Osteoblast (primary cell): ENCODE measurements at regions not wholly inside any gene's neighbourhood (a gene's known extent, or its start where the extent isn't known, plus 50 kb on each side); places are given as distances from the start of the nearest gene placed in this dataset.

Experiments
- DNase-seq: peaks from one replicate; pipeline ENCODE4 v3.0.0; 2011; ENCODE audit warnings: low spot score, mixed read lengths; ENCODE audit not compliant: insufficient read length; ENCODE audit errors: missing footprints
- H2AFZ ChIP-seq: 2 replicates; pipeline ENCODE4 v1.6.0; 2011; ENCODE audit warnings: mild to moderate bottlenecking, low read length
- H3K27ac ChIP-seq: 2 replicates; pipeline ENCODE4 v1.5.1; 2011; ENCODE audit warnings: mild to moderate bottlenecking, low read depth, low read length, moderate library complexity
- H3K27me3 ChIP-seq: 2 replicates; pipeline ENCODE4 v1.6.0; 2012; ENCODE audit warnings: mild to moderate bottlenecking, control low read depth, inconsistent platforms, low read length, moderate library complexity; ENCODE audit not compliant: insufficient read depth
- H3K36me3 ChIP-seq: 2 replicates; pipeline ENCODE4 v1.5.1; 2011; ENCODE audit warnings: mild to moderate bottlenecking, low read length, control low read depth, moderate library complexity; ENCODE audit not compliant: insufficient read depth
- H3K4me1 ChIP-seq: 2 replicates; pipeline ENCODE4 v1.5.1; 2011; ENCODE audit warnings: mild to moderate bottlenecking, low read length, control low read depth, moderate library complexity; ENCODE audit not compliant: insufficient read depth
- H3K4me2 ChIP-seq: 2 replicates; pipeline ENCODE4 v1.6.0; 2011; ENCODE audit warnings: mild to moderate bottlenecking, low read length; ENCODE audit not compliant: insufficient read depth
- H3K4me3 ChIP-seq: fragments of 200-600 bp; sonication (generic); 3 replicates; pipeline ENCODE4 v1.5.1; 2012; ENCODE audit warnings: mild to moderate bottlenecking, low read length, inconsistent platforms; ENCODE audit not compliant: insufficient read depth
- H3K79me2 ChIP-seq: 2 replicates; pipeline ENCODE4 v1.6.0; 2012; ENCODE audit warnings: mild to moderate bottlenecking, low read length, control low read depth, inconsistent platforms; ENCODE audit not compliant: insufficient read depth
- H3K9me3 ChIP-seq: 2 replicates; pipeline ENCODE4 v1.5.1; 2011; ENCODE audit warnings: low read depth, low read length, control low read depth
- H4K20me1 ChIP-seq: 2 replicates; pipeline ENCODE4 v1.6.0; 2012; ENCODE audit warnings: mild to moderate bottlenecking, low read length, control low read depth; ENCODE audit not compliant: insufficient read depth
- CTCF ChIP-seq: IDR thresholded peaks from 2 replicates; pipeline ENCODE4 v1.5.1; 2011; ENCODE audit warnings: mild to moderate bottlenecking, low read depth, low read length, moderate library complexity; ENCODE audit errors: extremely low read depth

DNA sequence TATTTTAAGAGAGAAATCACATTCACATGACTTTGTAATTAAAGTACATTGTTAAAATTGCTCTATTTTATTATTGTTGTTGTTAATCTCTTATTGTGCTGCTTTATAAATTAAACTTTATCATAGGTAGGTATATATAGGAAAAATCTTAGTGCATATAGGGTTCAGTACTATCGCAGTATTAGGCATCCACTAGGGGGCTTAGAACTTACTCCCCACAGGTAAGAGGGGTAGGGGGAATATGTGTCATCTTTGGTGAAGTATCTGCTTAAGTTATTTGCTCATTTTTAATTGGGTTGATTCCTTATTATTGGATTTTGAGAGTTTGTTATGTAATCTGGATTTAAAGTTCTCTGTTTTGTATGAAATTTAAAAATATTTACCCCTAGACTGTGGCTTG lies 385.2 kb downstream of the DUSP10 start:
- no peaks in the 10 kb centered on the region for H3K9me3 ChIP-seq
- H2AFZ ChIP-seq: no peak overlapping the region
- H3K79me2 ChIP-seq: no peaks in the 10 kb centered on the region
- no peaks in the 10 kb centered on the region for H3K36me3 ChIP-seq
- H3K27me3 ChIP-seq: no peaks in the 10 kb centered on the region
- no peaks in the 10 kb centered on the region for H3K4me1 ChIP-seq
- TF ChIP-seq CTCF: peak; percentile 12
- no peak overlapping the region for H3K4me3 ChIP-seq
- H4K20me1 ChIP-seq: no peaks in the 10 kb centered on the region
- no peak overlapping the region for H3K27ac ChIP-seq
- DNase-seq: no peak
- H3K4me2 ChIP-seq: no peak overlapping the region

- Histone ChIP-seq H3K27me3 (no peaks in the 10 kb centered on the region), H3K4me3 (no peak overlapping the region), H2AFZ (no peak overlapping the region), H3K4me1 (no peaks in the 10 kb centered on the region), H3K4me2 (no peak overlapping the region), H3K9me3 (no peaks in the 10 kb centered on the region), H4K20me1 (no peaks in the 10 kb centered on the region), H3K79me2 (no peaks in the 10 kb centered on the region), H3K27ac (no peak overlapping the region), H3K36me3 (no peaks in the 10 kb centered on the region)
- no peak for DNase-seq
- TF ChIP-seq CTCF: no peak
These were observed 378.9 kb downstream of the DUSP10 start for GRCh38 chr1:221363039-221363438.

GRCh38 chr1:221366495-221367110 lies 375.3 kb downstream of the DUSP10 start:
- Histone ChIP-seq H4K20me1 (no peaks in the 10 kb centered on the region), H3K79me2 (no peaks in the 10 kb centered on the region), H3K27ac (no peak overlapping the region), H2AFZ (no peak overlapping the region), H3K4me3 (no peak overlapping the region), H3K27me3 (no peaks in the 10 kb centered on the region), H3K9me3 (no peaks in the 10 kb centered on the region), H3K4me2 (no peak overlapping the region), H3K36me3 (no peaks in the 10 kb centered on the region), H3K4me1 (peaks cover 4% of the 10 kb centered on the region)
- DNase-seq: no peak
- no peak for TF ChIP-seq CTCF

DNA sequence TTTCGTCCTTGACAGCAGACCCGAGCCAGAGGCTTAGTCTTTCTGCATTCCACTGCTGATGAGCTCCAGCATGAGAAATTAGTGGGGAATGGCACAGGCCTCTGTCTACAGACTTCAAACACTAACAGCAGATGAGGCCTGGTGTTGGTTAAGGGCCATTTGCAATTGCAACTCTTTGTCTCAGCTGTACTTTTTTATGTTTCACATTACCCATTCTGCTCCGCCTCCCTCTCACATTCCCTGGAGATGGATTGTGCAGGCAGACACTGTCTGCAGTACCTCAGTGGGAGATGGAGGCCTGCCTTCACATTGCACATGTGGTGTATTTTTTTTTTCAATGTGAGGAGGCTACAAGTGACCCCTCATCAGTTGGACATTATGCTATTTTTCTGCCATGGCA lies 370.2 kb downstream of the DUSP10 start:
- no peak overlapping the region for H3K4me3 ChIP-seq
- no peaks in the 10 kb centered on the region for H3K79me2 ChIP-seq
- no peak for TF ChIP-seq CTCF
- DNase-seq: peak; percentile 25
- H3K36me3 ChIP-seq: no peaks in the 10 kb centered on the region
- H3K9me3 ChIP-seq: no peaks in the 10 kb centered on the region
- no peaks in the 10 kb centered on the region for H4K20me1 ChIP-seq
- no peak overlapping the region for H3K4me2 ChIP-seq
- no peak overlapping the region for H3K27ac ChIP-seq
- H2AFZ ChIP-seq: no peak overlapping the region
- H3K27me3 ChIP-seq: no peaks in the 10 kb centered on the region
- peaks cover 4% of the 10 kb centered on the region for H3K4me1 ChIP-seq
